GM12891 (cell line): ENCODE measurements at regions not wholly inside any gene's neighbourhood (a gene's known extent, or its start where the extent isn't known, plus 50 kb on each side); places are given as distances from the start of the nearest gene placed in this dataset.

Source experiments
- DNase-seq: peaks from one replicate; pipeline ENCODE4 v3.0.0; 2011; ENCODE audit warnings: low spot score; ENCODE audit not compliant: insufficient read length
- FAIRE-seq: peaks from 2 replicates; lab custom pipeline; 2011; peaks lifted over from hg19 to GRCh38; lab: Jason Lieb, UNC
- PAX5 ChIP-seq: IDR thresholded peaks from 2 replicates; pipeline ENCODE4 v1.6.1; 2011; ENCODE audit warnings: low read length, moderate library complexity, mild to moderate bottlenecking; ENCODE audit not compliant: insufficient read depth, severe bottlenecking
- POLR2A ChIP-seq: IDR thresholded peaks from 2 replicates; pipeline ENCODE4 v1.6.1; 2011; ENCODE audit warnings: low read depth, low read length, control low read depth
- POLR2AphosphoS5 ChIP-seq: IDR thresholded peaks from 2 replicates; pipeline ENCODE4 v1.6.1; 2011; ENCODE audit warnings: low read depth, low read length, control low read depth
- POU2F2 ChIP-seq: IDR thresholded peaks from 2 replicates; pipeline ENCODE4 v1.6.1; 2011; ENCODE audit warnings: low read depth, mild to moderate bottlenecking, control low read depth, low read length, moderate library complexity
- SPI1 ChIP-seq: IDR thresholded peaks from 2 replicates; pipeline ENCODE4 v1.6.1; 2011; ENCODE audit warnings: low read depth, low read length, control low read depth
- TAF1 ChIP-seq: IDR thresholded peaks from 2 replicates; pipeline ENCODE4 v1.6.1; 2011; ENCODE audit warnings: low read depth, low read length, control low read depth

DNA sequence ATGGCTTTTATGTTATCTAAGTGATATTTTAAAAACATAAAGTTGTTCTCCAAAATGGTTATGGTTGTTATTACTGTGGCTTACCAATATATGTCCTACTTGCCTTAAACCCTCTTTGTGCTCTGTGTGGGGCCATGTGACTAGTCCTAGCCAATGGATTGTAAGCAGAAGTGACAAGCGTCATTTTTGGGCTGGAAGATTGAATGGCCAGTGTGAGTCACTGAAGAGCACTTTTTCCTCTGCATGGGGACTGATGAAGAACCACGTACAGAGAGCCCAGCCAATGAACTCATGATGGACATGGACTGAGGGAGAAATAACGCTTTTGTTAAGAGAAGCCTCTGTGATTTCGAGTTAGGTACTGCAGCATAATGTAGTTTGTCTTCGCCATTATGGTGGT, 332.7 kb downstream of the EDEM1 start:
- FAIRE-seq (no peak), DNase-seq (no peak)
- no peak for TF ChIP-seq POU2F2
- TF ChIP-seq POLR2A: no peak
- TF ChIP-seq POLR2AphosphoS5: no peak
- no peak for TF ChIP-seq PAX5
- no peak for TF ChIP-seq TAF1
- no peak for TF ChIP-seq SPI1

DNA sequence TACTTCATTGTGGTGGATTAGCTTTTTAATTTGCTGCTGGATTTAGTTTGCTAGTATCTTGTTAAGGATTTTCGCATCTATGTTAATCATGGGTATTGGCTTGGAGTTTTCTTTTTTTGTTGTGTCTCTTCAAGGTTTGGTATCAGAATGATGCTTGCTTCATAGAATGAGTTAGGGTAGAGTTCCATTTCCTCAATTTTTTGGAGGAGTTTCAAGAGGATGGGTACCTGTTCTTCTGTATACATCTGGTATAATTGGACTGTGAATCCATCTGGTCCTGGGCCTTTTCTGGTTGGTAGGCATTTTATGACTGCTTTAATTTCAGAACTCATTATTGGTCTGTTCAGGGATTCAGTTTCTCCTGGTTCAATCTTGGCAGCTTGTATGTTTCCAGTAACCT, 335.6 kb downstream of the EDEM1 start:
- TF ChIP-seq POU2F2 (no peak), POLR2A (no peak), SPI1 (no peak)
- DNase-seq (no peak), FAIRE-seq (no peak)

DNA sequence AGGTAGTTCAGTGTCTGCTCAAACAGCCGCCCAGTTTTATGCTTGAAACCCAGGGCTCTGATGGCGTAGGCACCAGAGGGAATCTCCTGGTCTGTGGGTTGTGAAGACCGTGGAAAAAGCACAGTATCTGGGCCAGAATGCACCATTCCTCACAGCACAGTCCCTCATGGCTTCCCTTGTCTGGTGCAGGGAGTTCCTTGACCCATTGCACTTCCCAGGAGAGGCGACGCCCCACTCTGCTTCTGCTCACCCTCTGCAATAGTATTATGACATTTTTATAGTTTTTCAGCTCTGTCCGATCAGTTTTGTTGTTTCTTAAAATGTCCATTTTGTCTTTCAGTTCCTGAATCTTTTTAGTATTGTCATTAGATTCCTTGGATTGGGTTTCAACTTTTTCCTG, 343.5 kb downstream of the EDEM1 start:
- no peak for DNase-seq
- no peak for TF ChIP-seq POLR2A
- no peak for TF ChIP-seq POLR2AphosphoS5
- no peak for TF ChIP-seq SPI1
- no peak for TF ChIP-seq POU2F2
- TF ChIP-seq PAX5: no peak
- TF ChIP-seq TAF1: no peak
- FAIRE-seq: no peak

DNA sequence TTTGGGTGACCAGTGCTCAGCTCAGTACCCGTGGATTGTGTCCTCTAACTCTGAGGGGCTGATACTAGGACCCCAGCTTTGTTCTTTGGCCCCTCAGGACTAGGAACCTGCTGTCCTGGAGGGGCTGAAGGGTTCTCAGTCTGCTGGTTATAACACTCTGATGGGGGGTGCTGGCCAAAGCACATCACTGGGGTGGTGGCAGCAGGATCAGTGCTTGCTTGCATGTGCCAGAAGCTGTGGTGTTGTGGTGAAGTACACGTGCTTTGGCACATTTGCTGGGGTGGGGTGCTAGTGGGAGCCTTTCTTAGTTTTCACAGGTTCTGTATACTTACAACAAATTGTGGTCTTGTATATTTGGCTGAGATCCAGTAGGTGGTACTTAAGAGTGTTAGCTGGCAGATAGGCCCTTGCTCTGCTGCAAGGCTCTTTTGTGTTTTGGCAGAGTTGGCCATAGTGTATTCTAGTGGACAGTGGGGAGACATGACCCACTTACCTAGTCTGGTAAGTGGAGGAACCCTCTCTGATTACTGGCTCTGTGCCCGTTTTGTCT, 344.3 kb downstream of the EDEM1 start:
- no peak for DNase-seq
- no peak for TF ChIP-seq POLR2AphosphoS5
- TF ChIP-seq POU2F2: no peak
- TF ChIP-seq PAX5: no peak
- no peak for TF ChIP-seq TAF1
- no peak for TF ChIP-seq SPI1
- no peak for TF ChIP-seq POLR2A
- FAIRE-seq: no peak

DNA sequence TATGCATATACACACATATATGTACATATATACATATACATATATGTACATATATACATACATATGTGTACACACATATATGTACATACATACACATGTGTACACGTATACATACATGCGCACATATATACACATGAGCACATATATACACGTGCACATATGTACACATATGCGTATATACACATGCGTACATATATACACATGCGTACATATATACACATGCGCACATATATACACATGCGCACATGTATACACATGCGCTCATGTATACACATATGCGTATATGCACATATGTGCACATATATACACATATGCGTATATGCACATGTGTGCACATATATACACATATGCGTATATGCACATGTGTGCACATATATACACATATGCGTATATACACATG, 353.0 kb downstream of the EDEM1 start:
- TF ChIP-seq SPI1 (no peak), POLR2AphosphoS5 (no peak), PAX5 (no peak), TAF1 (no peak), POLR2A (no peak), POU2F2 (no peak)
- FAIRE-seq: peak; percentile 84
- no peak for DNase-seq

DNA sequence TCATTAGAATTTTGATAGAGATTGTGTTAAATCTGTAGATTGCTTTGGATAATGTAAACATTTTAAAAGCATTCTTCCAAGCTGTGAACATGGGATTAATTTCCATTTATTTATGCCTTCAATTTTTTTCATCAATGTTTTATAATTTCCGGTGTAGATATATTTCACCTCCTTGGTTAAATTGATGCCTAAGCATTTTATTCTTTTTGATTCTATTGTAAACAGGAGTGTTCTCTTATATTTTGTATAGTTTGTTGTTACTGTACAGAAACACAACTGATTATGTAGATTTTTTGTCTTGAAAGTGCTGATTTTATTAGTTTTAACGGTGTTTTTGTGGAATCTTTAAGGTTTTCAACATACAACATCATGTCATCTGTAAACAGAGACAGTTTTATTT, 355.0 kb downstream of the EDEM1 start:
- TF ChIP-seq TAF1 (no peak), POLR2A (no peak), SPI1 (no peak), PAX5 (no peak), POU2F2 (no peak), POLR2AphosphoS5 (no peak)
- FAIRE-seq (no peak), DNase-seq (no peak)

DNA sequence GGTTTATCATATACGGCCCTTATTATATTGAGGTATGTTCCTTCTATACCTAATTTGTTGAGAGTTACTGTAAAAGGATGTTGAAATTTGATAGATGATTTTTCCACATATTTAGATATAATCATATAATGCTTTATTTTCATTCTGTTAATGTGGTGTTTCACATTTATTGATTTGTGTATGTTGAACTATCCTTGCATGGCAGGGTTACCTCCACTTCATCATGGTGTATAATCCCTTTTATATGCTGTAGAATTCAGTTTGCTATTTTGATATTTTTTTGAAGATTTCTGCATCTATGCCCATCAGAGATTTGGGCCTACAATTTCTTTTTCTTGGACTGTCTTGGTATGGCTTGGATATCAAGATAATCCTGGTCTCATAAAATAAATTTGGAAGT, 355.5 kb downstream of the EDEM1 start:
- DNase-seq: no peak
- TF ChIP-seq POLR2AphosphoS5 (no peak), POU2F2 (no peak), SPI1 (no peak), POLR2A (no peak), TAF1 (no peak), PAX5 (no peak)
- no peak for FAIRE-seq

DNA sequence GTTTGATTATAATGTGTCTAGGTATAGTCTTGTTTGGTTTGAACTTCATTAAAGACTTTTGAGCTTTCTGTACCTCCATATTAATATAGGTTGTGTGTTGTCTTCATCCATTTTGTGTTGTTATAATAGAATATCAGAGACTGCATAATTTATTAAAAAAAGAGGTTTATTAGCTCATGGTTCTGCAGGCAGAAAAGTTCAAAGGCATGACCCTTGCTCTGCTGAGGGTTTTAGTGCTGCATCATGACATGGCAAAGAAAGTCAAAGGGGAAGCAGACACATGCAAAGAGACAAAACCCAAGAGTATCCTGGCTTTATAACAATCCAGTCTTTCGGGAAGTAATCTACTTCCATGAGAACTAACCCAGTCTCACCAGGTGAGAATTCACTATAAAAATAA, 358.2 kb downstream of the EDEM1 start:
- DNase-seq: no peak
- TF ChIP-seq SPI1: no peak
- no peak for TF ChIP-seq PAX5
- no peak for TF ChIP-seq TAF1
- TF ChIP-seq POU2F2: no peak
- no peak for TF ChIP-seq POLR2A
- TF ChIP-seq POLR2AphosphoS5: no peak
- no peak for FAIRE-seq

DNA sequence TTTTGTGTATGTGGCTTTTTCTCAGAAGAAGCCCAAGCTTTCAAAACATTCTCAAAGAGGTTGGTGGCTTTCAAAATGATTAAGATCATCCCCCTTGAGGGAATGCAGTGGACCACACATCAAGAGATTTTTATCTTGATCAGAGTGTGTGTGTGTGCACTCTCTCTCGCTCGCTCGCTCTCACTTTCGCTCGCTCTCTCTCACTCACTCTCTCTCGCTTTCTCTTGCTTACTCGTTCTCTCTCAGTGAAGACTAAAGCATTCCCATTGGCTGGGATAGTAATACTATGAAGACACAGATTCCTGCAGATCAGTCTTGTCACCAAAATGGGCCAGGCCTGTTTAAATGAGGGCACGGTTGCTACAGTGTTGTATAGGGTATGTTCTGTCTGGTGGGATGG, 365.7 kb downstream of the EDEM1 start:
- DNase-seq (no peak), FAIRE-seq (no peak)
- TF ChIP-seq POLR2AphosphoS5 (no peak), TAF1 (no peak), POLR2A (no peak), PAX5 (no peak), SPI1 (no peak), POU2F2 (no peak)

DNA sequence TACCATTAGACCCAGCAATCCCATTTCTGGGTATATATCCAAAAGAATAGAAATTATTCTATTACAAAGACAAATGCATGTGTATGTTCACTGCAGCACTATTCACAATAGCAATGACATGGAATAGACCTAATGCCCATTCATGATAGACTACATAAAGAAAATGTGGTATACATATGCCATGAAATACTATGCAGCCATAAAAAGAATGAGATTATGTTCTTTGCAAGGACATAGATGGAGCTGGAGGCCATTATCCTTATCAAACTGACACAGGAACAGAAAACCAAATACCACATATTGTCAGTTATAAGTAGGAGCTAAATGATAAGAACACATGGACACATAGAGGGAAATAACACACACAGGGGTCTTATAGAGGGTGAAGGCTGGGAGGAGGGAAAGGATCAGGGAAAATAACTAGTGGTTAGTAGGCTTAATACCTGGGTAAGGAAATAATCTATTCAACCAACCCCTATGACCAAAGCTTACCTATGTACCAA, 366.8 kb downstream of the EDEM1 start:
- TF ChIP-seq POLR2A (no peak), SPI1 (no peak)
- DNase-seq (no peak), FAIRE-seq (no peak)

DNA sequence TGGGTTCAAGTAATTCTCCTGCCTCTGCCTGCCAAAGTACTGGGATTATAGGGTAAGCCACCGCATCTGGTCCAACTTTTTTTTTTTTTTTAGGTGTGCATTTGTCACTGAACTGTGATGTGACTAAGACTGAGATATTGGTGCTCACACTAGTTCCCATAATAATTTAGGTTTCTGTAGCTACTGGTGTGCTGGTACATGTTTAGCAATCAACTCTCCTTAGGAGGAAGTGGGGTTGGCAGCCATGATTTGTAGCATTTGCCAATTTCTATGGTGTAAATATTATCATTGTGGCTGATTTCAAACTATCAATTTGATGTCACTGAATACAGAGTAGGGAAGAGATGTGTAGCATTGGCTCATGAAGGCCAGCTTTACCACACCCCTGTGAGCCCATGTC, 372.7 kb downstream of the EDEM1 start:
- DNase-seq (no peak), FAIRE-seq (no peak)
- TF ChIP-seq POLR2A: no peak
- TF ChIP-seq SPI1: no peak
- TF ChIP-seq PAX5: no peak
- TF ChIP-seq POU2F2: no peak
- TF ChIP-seq TAF1: no peak
- no peak for TF ChIP-seq POLR2AphosphoS5
